Superior temporal gyrus (tissue), 1 donor: ENCODE measurements at regions not wholly inside any gene's neighbourhood (a gene's known extent, or its start where the extent isn't known, plus 50 kb on each side); places are given as distances from the start of the nearest gene placed in this dataset.
A peak's percentile ranks its signal among the peaks of the same experiment; 100 is the strongest.

Experiments used
- DNase-seq: peaks from one replicate; pipeline ENCODE4 v3.0.0-alpha.2; 2016; ENCODE audit errors: extremely low spot score

GRCh38 chr4:153137677-153138630 lies 66.3 kb upstream of the TRIM2 start:
- DNase-seq: no peak

GRCh38 chr4:153138736-153139135 lies 65.5 kb upstream of the TRIM2 start:
- peak; percentile 89 for DNase-seq

DNA sequence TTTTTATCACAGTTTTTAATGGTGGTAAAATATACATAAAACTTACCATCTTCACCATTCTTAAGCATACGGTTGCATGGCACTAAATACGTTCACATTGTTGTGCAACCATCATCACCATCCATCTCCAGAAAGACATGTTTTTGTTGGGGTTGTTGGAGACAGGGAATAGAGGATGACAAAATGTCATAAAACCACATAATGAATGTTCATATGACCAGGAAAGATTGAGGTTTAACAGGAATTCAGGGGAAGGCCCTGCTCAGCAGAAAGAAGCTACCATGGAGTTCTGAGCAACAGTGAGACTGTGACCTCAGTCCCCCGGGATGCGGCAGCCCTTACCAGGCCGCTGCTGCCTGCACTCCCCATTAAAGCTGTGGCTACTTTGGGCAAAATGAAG lies 63.9 kb upstream of the TRIM2 start:
- DNase-seq: no peak

DNA sequence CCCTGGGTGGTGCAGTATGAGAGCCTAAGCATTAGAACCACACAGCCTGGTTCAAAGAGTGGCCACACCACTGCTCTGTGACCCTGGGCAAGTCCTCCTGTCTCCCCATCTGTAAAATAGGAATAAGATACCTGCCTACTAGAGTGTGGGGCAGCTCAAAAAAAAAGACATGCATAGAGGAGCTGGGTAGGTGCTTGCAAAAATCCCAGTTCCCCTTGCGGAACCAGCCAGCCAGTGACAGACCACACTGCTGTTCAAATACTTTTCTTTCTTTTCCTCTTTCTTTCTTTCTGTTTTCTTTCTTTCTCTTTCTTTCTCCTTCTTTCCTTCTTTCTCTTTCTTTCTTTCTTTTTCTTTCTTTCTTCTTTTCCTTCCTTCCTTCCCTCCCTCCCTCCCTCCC lies 63.0 kb upstream of the TRIM2 start:
- DNase-seq: no peak

- peak; percentile 95 for DNase-seq
Observed at GRCh38 chr4:153142700-153143438, 61.4 kb upstream of the TRIM2 start.

DNA sequence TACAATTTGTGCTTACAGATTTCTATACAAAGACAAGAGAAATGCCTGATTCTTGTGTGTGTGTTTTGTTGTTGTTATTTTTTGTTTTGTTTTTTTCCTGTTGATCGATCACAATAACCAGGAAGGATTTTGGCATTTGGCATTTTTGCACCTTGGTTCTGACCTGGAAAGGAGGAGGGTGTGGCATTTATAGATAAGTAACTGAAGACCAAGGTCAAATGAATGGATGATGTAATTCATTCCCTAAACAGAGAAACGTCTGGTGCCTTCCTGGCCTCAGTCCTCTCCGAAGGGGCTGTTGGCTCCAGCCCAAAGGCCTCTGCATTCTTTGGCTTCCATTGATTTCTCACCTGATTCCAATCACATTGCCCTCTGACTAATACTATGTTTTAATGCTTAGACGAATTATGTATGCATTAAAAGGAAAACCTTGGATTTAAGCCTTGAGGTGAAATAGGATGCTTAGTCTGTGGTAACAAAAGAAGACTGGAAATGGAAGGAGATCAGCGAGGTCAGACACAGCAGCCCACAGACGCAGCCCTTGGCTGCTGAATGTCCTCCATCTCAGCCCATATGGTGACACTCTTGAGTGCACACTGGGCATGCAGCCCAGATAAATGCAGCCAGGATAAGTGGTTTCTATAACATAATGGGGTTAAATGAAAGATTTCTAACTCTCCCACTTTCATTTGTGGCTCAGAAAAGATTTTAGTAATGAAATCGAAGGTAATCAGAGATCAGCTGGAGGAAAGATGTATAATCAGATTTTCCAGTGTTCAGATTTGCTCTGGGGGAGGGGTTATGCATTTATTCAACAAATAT lies 60.5 kb upstream of the TRIM2 start:
- no peak for DNase-seq

DNA sequence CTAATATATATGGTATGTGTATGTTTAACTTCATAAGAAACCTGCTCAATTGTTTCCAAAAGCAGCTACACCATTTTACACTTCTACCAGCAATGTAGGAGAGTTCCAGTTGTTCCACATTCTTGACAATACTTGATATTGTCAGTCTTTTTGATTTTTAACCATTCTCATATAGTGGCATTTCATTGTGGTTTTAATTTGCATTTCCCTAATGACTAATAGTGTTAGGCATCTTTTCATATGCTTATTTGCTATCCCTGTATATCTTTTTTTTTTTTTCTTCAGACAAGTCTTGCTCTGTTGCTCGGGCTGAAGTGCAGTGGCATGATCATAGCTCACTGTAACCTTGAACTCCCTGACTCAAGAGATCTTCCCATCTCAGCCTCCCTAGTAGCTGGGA lies 58.2 kb upstream of the TRIM2 start:
- no peak for DNase-seq

- DNase-seq: no peak
Observed at GRCh38 chr4:153146961-153147360, 57.3 kb upstream of the TRIM2 start.

DNA sequence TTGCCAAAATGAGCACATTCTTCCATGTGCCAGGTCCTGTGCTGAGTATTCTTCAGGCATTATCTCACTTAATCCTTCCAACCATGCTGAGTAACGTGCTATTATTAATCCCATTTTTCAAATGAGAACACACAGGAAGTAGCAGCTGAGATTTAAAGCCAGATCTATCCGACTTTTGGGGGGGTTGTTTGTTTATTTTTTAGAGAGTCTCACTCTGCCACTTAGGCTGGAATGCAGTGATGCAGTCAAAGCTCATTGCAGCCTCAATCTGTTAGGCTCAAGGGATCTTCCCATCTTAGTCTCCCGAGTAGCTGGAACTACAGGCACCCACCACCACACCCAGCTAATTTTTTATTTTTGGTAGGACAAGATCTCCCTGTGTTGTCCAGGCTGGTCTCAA lies 55.5 kb upstream of the TRIM2 start:
- DNase-seq: no peak

- peak; percentile 75 for DNase-seq
Observed at GRCh38 chr4:153151535-153152455, 52.4 kb upstream of the TRIM2 start.

DNA sequence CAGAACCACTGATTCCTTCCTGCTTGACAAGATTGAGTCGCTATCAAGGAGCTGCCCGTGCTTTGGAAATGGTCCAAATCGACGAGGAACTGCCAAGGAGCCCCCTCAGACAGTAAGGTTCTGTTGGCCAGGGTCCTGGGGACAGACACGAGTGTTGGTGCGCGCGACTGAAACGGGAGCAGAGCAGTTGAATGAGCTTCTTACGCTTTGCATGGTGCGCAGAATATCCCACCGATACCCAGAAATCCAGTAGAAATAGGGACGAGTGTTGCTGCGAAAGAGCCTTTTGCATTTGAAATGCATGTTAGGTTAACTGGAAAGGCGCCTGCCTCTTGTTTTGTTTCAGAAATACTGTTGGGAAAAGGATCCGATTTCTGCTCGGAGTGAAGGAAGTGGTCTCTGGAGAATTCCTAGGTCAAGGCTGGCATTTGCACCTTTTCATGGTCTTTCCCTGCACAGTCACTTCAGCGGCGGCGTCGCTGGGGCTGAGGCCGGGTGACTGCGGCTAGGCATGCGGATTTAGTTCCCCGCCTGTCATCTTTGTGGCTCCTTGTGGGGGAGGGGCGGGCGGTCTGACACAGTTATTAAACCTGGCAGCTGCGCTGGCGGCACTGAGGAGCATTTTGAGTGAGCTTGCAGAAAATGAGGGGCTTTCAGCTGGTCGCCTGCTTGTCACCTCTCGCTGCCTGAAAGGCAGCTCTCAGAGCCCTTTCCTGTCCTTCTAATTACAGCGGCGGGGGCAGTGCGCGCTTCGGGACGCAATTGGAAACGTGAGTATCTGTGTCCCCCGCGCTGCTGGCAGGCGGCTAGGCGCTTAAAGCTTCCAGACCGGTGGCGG lies 51.5 kb upstream of the TRIM2 start:
- DNase-seq: peak; percentile 72

- peak; percentile 67 for DNase-seq
Observed at GRCh38 chr4:153153339-153153871, 50.8 kb upstream of the TRIM2 start.

- no peak for DNase-seq
Observed at GRCh38 chr4:153154007-153154975, 50.0 kb upstream of the TRIM2 start.
